GM20000 (cell line): ENCODE measurements at regions not wholly inside any gene's neighbourhood (a gene's known extent, or its start where the extent isn't known, plus 50 kb on each side); places are given as distances from the start of the nearest gene placed in this dataset.
"Not testable (repeated sequence)": the region's sequence is repeated elsewhere in the genome, so short reads cannot be mapped to it uniquely, and the experiment has no call there.

ENCODE experiments used
- DNase-seq: peaks from one replicate; pipeline ENCODE4 v3.0.0; 2012; ENCODE audit warnings: low spot score
- CTCF ChIP-seq: IDR thresholded peaks from 2 replicates; pipeline ENCODE4 v1.5.1; 2012; ENCODE audit warnings: mild to moderate bottlenecking, control low read depth; ENCODE audit errors: extremely low read depth, missing control alignments

DNA sequence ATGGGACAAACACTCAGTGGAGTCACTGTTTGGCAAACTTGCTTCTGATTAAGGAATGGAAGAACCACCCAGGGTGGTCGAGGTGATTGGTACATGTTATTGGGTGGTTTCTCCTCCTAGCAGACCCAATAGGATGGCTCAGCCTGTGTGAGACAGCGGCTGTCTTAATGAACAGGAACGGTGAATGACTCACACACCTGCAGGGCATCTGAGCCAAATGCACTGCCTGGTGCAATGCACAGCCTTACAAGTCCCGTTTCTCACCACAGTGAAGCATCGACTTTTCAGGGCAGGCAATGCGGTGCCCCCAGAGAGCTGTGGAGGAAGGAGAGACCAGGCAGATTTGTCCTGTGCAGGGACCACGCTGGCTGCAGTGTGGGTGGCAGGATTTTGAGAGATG is 238.5 kb downstream of the FGF9 start:
- DNase-seq = no peak
- no peak for TF ChIP-seq CTCF

DNA sequence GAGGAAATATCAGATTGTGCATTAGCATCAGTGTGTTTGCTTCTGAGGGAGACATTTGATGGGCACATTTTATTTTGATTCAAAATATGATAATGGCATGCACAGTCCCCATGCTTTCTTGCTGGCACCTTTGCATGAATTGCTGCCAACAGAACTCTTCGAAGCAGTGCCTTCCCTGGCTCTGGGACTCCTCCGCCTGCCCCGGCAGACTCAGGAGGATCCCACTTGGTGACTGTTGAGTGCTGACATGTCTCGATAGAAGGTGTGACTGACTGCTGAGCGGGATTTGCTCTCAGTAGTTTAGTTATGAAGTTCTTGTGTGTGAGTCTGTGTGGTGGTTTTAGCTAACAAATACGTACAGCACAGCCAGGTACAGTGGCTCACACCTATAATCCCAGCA is 239.7 kb downstream of the FGF9 start:
- no peak for TF ChIP-seq CTCF
- no peak for DNase-seq

- no peak for TF ChIP-seq CTCF
- DNase-seq = no peak
Observed at GRCh38 chr13:21911646-21912298, 240.9 kb downstream of the FGF9 start.

DNA sequence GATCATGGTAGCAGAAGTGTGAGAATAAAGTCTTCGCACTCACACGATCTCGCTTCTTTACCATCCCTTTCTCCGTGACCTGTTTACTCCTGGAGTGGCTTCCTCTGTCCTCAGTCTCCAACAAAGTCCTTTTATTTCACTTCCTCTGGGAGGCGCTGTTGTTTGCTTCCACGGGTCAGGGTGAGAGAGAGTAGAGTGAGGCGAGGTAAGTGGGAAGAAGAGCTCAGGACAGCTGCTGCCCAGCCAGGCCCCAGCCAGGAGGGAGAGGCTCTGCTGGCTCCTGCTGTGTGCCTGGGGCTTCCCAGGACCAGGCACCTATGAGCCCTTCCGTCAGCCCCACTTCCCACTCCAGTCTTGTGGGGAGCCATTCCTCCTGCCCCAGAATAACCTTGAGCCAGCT is 242.1 kb downstream of the FGF9 start:
- peak; percentile 47 for DNase-seq
- peak; percentile 35 for TF ChIP-seq CTCF

DNA sequence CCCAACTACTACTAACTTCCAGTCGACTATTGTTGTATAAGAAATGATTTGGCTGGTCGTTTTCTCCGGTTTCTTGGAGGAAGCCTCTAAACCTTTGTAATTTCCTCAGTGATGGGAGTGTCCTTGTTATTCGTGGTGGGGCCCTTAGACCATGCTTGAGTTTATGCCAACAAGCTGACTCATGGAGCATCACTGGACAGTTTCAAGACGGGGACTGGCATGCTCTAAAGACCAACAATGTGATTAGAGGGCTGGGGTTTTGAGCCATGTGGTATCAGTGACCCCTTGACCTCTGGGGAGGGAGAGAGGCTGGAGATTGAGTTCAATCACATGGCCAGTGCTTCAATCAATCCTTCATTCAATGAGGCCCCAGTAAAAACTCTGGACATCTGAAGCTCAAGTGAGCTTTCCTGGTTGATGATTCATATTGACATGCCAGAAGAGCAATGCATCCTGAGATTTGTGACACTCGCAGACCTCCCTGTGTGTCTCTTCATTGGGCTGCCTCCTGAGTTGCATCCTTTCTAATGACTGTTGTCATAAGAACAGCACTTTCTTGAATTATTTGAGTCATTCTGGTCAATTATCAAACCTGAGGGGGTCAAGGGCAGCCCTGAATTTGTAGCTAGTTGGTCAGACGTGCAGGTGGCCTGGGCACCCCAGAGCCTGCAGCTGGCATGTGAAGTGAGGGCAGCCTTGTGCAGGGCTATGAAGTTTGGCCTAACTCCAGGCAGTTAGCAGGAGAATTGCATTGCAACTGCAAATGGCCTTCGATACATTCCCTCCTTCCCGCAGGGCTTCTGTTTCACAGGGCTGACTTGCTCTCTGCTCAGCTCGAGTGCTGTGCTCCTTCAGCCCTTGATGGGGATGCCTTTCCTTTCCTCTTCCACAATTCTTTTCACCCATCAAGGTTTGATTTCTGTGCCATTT is 246.5 kb downstream of the FGF9 start:
- DNase-seq = no peak
- no peak for TF ChIP-seq CTCF

GRCh38 chr13:21920802-21921201 is 249.9 kb downstream of the FGF9 start:
- DNase-seq = not testable (repeated sequence)

GRCh38 chr13:21924958-21925357 is 254.1 kb downstream of the FGF9 start:
- TF ChIP-seq CTCF = no peak
- no peak for DNase-seq
